Vagina (tissue), 2 donors: ENCODE measurements at regions not wholly inside any gene's neighbourhood (a gene's known extent, or its start where the extent isn't known, plus 50 kb on each side); places are given as distances from the start of the nearest gene placed in this dataset.

Source experiments
- POLR2A ChIP-seq, 2 donors: fragments of 450-650 bp; IDR thresholded peaks; one replicate each; pipeline ENCODE4 v1.6.1; 2017; ENCODE audit warnings: antibody characterized with exemption in 2 of 2, mild to moderate bottlenecking in 2 of 2, moderate library complexity in 2 of 2
- POLR2AphosphoS5 ChIP-seq, 2 donors: sonication (generic); formaldehyde crosslinking; IDR thresholded peaks; one replicate each; pipeline ENCODE4 v1.9.0; 2017; ENCODE audit warnings: antibody characterized with exemption in 2 of 2, mild to moderate bottlenecking in 2 of 2, low read depth in 1 of 2; ENCODE audit not compliant: insufficient read depth in 1 of 2

DNA sequence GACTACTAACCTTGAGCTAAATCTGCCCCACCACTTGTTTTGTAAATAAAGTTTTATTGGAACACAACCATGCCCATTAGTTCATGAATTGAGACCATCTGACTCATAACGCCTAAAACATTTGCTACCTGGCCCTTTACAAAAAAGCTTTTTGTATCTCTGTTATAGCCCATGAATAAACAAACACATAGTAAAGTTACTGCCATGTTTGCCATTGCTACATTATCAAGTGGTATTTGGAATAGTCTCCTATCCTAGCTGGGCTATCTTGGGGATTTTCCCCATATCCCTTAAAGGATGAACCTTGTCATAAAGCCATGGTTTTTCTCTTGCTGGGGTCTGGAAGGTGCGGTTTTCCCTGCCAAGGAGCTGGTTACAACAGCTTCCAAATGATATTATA lies 112.3 kb downstream of the FAM9B start:
- TF ChIP-seq POLR2AphosphoS5 (IDR thresholded peaks at IDR 0.05; ENCODE audit: insufficient read depth in 1 of 2, low read depth in 1 of 2) (no peak), POLR2A (IDR thresholded peaks at IDR 0.05) (no peak)
